Mesendoderm (in vitro differentiated cells): ENCODE measurements at regions not wholly inside any gene's neighbourhood (a gene's known extent, or its start where the extent isn't known, plus 50 kb on each side); places are given as distances from the start of the nearest gene placed in this dataset.

Experiments
- DNase-seq: peaks from one replicate; pipeline ENCODE4 v3.0.0; 2013
- H2AK5ac ChIP-seq: 2 replicates; pipeline ENCODE4 v1.6.1; 2013; ENCODE audit warnings: low read length, inconsistent platforms
- H2BK120ac ChIP-seq: 2 replicates; pipeline ENCODE4 v1.6.1; 2013; ENCODE audit warnings: low read depth, mild to moderate bottlenecking, low read length, moderate library complexity, mixed read lengths
- H2BK15ac ChIP-seq: replicated peaks from 2 replicates; pipeline ENCODE4 v1.6.1; 2013; ENCODE audit warnings: low read depth, mild to moderate bottlenecking, moderate library complexity
- H2BK5ac ChIP-seq: 2 replicates; pipeline ENCODE4 v1.6.1; 2013; ENCODE audit warnings: low read length, inconsistent platforms
- H3K18ac ChIP-seq: 2 replicates; pipeline ENCODE4 v1.6.1; 2013; ENCODE audit warnings: mild to moderate bottlenecking, low read length, mixed read lengths
- H3K23ac ChIP-seq: one replicate; pipeline ENCODE4 v1.6.1; 2013; ENCODE audit warnings: low read length
- H3K27ac ChIP-seq: 2 replicates; pipeline ENCODE4 v1.5.1; 2013; ENCODE audit warnings: low read depth, mild to moderate bottlenecking, inconsistent platforms, low read length, moderate library complexity
- H3K27me3 ChIP-seq: 2 replicates; pipeline ENCODE4 v1.6.1; 2013; ENCODE audit warnings: low read length, control low read depth, mild to moderate bottlenecking, inconsistent platforms; ENCODE audit not compliant: insufficient read depth, poor library complexity
- H3K36me3 ChIP-seq: 2 replicates; pipeline ENCODE4 v1.6.1; 2013; ENCODE audit warnings: low read length, inconsistent platforms; ENCODE audit not compliant: control insufficient read depth, insufficient read depth
- H3K4ac ChIP-seq: one replicate; pipeline ENCODE4 v1.6.1; 2013; ENCODE audit warnings: low read depth, mild to moderate bottlenecking, low read length, moderate library complexity
- H3K4me1 ChIP-seq: 2 replicates; pipeline ENCODE4 v1.6.1; 2013; ENCODE audit warnings: low read depth, low read length, inconsistent platforms; ENCODE audit not compliant: control insufficient read depth
- H3K4me2 ChIP-seq: 2 replicates; pipeline ENCODE4 v1.6.1; 2013; ENCODE audit warnings: low read length
- H3K4me3 ChIP-seq: 2 replicates; pipeline ENCODE4 v1.5.1; 2013; ENCODE audit warnings: mild to moderate bottlenecking, low read length
- H3K56ac ChIP-seq: one replicate; pipeline ENCODE4 v1.6.1; 2013; ENCODE audit warnings: low read length
- H3K79me1 ChIP-seq: 2 replicates; pipeline ENCODE4 v1.6.1; 2013; ENCODE audit warnings: low read length, inconsistent platforms
- H3K79me2 ChIP-seq: 2 replicates; pipeline ENCODE4 v1.6.1; 2013; ENCODE audit warnings: mild to moderate bottlenecking, low read length; ENCODE audit not compliant: control insufficient read depth, insufficient read depth
- H3K9ac ChIP-seq: 2 replicates; pipeline ENCODE4 v1.6.1; 2013; ENCODE audit warnings: low read length, inconsistent platforms
- H4K5ac ChIP-seq: one replicate; pipeline ENCODE4 v1.6.1; 2013; ENCODE audit warnings: low read length
- H4K8ac ChIP-seq: one replicate; pipeline ENCODE4 v1.6.1; 2013; ENCODE audit warnings: low read depth, mild to moderate bottlenecking, control low read depth, low read length, moderate library complexity
- WGBS: extraction: QIAGEN DNeasy Blood & Tissue Kit; methylation state at CpG from one replicate; pipeline ENCODE4 v1.1.7; 2013; ENCODE audit warnings: low lambda C conversion rate, missing lambda C conversion rate; ENCODE audit not compliant: insufficient coverage; ENCODE audit errors: extremely low coverage; 5-methylcytosine and 5-hydroxymethylcytosine counted together

DNA sequence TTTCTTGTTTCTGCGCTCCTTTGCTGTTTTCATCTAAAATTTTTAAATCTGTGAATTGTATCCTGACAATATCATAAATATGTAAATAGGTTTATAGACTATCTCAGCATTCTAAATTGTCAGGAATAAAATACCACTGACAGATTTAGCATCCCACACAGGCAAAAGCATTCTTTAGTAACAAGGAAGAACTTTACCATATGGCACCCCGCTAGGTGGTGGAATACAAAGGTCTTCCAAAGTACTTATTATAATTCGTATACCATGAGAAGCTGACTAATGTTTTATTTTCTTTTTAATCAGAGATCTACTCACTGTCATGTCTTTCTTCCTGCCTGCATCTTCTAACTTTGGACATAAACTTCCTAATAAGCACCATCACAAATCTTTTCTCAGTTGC, 328.8 kb upstream of the NOVA1 start:
- Histone ChIP-seq H3K79me1 (no peaks in the 10 kb centered on the region), H3K27ac (no peak overlapping the region), H3K79me2 (no peaks in the 10 kb centered on the region), H3K56ac (no peak overlapping the region), H3K18ac (no peak overlapping the region), H3K9ac (no peak overlapping the region), H3K36me3 (no peaks in the 10 kb centered on the region), H3K27me3 (no peaks in the 10 kb centered on the region), H4K5ac (no peak overlapping the region), H3K4ac (no peak overlapping the region), H3K23ac (no peak overlapping the region), H2BK5ac (no peak overlapping the region), H2AK5ac (no peak overlapping the region), H3K4me3 (no peak overlapping the region), H3K4me2 (no peak overlapping the region), H3K4me1 (no peaks in the 10 kb centered on the region), H2BK15ac (no peak overlapping the region), H4K8ac (no peak overlapping the region), H2BK120ac (no peak overlapping the region)
- no CpG with 5 or more reads among the region's 3 CpGs for WGBS
- peak; percentile 9 for DNase-seq

GRCh38 chr14:26928019-26928418, 330.2 kb upstream of the NOVA1 start:
- H4K8ac ChIP-seq: no peak overlapping the region
- no peaks in the 10 kb centered on the region for H3K4me1 ChIP-seq
- H3K18ac ChIP-seq: no peak overlapping the region
- no peak overlapping the region for H3K9ac ChIP-seq
- no peak overlapping the region for H2BK15ac ChIP-seq
- H3K27me3 ChIP-seq: no peaks in the 10 kb centered on the region
- peak; percentile 11 for DNase-seq
- no peak overlapping the region for H3K56ac ChIP-seq
- H3K36me3 ChIP-seq: no peaks in the 10 kb centered on the region
- no CpG with 5 or more reads among the region's 2 CpGs for WGBS
- no peak overlapping the region for H3K4ac ChIP-seq
- no peak overlapping the region for H2BK120ac ChIP-seq
- no peak overlapping the region for H3K27ac ChIP-seq
- H2BK5ac ChIP-seq: no peak overlapping the region
- H3K79me1 ChIP-seq: no peaks in the 10 kb centered on the region
- no peaks in the 10 kb centered on the region for H3K79me2 ChIP-seq
- H3K23ac ChIP-seq: no peak overlapping the region
- H4K5ac ChIP-seq: no peak overlapping the region
- no peak overlapping the region for H3K4me3 ChIP-seq
- no peak overlapping the region for H3K4me2 ChIP-seq
- H2AK5ac ChIP-seq: no peak overlapping the region

GRCh38 chr14:26929361-26929760, 331.5 kb upstream of the NOVA1 start:
- Histone ChIP-seq H2AK5ac (no peak overlapping the region), H3K36me3 (no peaks in the 10 kb centered on the region), H3K27me3 (no peaks in the 10 kb centered on the region), H3K4me1 (no peaks in the 10 kb centered on the region), H3K79me1 (no peaks in the 10 kb centered on the region), H3K4ac (no peak overlapping the region), H3K79me2 (no peaks in the 10 kb centered on the region), H2BK15ac (no peak overlapping the region), H3K4me3 (no peak overlapping the region), H3K9ac (no peak overlapping the region), H2BK120ac (no peak overlapping the region), H4K8ac (no peak overlapping the region), H2BK5ac (no peak overlapping the region), H3K23ac (no peak overlapping the region), H3K27ac (no peak overlapping the region), H4K5ac (no peak overlapping the region), H3K56ac (no peak overlapping the region), H3K4me2 (no peak overlapping the region), H3K18ac (no peak overlapping the region)
- DNase-seq: no peak
- WGBS: no CpG with 5 or more reads among the region's 3 CpGs

GRCh38 chr14:26930576-26930975, 332.7 kb upstream of the NOVA1 start:
- no peaks in the 10 kb centered on the region for H3K27me3 ChIP-seq
- H4K5ac ChIP-seq: no peak overlapping the region
- no peak overlapping the region for H3K27ac ChIP-seq
- H3K4me2 ChIP-seq: no peak overlapping the region
- no CpG with 5 or more reads among the region's 2 CpGs for WGBS
- H2BK120ac ChIP-seq: no peak overlapping the region
- H4K8ac ChIP-seq: no peak overlapping the region
- no peak overlapping the region for H3K23ac ChIP-seq
- H3K79me1 ChIP-seq: no peaks in the 10 kb centered on the region
- no peak overlapping the region for H3K4ac ChIP-seq
- no peak overlapping the region for H3K56ac ChIP-seq
- no peak overlapping the region for H3K4me3 ChIP-seq
- no peak overlapping the region for H2BK5ac ChIP-seq
- H2AK5ac ChIP-seq: no peak overlapping the region
- no peaks in the 10 kb centered on the region for H3K4me1 ChIP-seq
- no peak overlapping the region for H3K9ac ChIP-seq
- no peak overlapping the region for H2BK15ac ChIP-seq
- no peak for DNase-seq
- no peak overlapping the region for H3K18ac ChIP-seq
- H3K36me3 ChIP-seq: no peaks in the 10 kb centered on the region
- H3K79me2 ChIP-seq: no peaks in the 10 kb centered on the region

- no peak for DNase-seq
- Histone ChIP-seq H3K4ac (no peak overlapping the region), H3K4me1 (no peaks in the 10 kb centered on the region), H3K79me1 (no peaks in the 10 kb centered on the region), H3K56ac (no peak overlapping the region), H3K36me3 (no peaks in the 10 kb centered on the region), H3K18ac (no peak overlapping the region), H2BK120ac (no peak overlapping the region), H2AK5ac (no peak overlapping the region), H3K27me3 (no peaks in the 10 kb centered on the region), H3K23ac (no peak overlapping the region), H3K79me2 (no peaks in the 10 kb centered on the region), H3K4me2 (no peak overlapping the region), H4K8ac (no peak overlapping the region), H3K4me3 (no peak overlapping the region), H2BK5ac (no peak overlapping the region), H4K5ac (no peak overlapping the region), H3K9ac (no peak overlapping the region), H2BK15ac (no peak overlapping the region), H3K27ac (no peak overlapping the region)
- whole genome bisulfite sequencing: no CpG with 5 or more reads among the region's 4 CpGs
Observed at GRCh38 chr14:26932606-26933005, 334.8 kb upstream of the NOVA1 start.

- no peak overlapping the region for H2AK5ac ChIP-seq
- no peaks in the 10 kb centered on the region for H3K4me1 ChIP-seq
- no peak for DNase-seq
- H2BK120ac ChIP-seq: no peak overlapping the region
- H3K4ac ChIP-seq: no peak overlapping the region
- H3K4me3 ChIP-seq: no peak overlapping the region
- H3K27me3 ChIP-seq: no peaks in the 10 kb centered on the region
- H3K18ac ChIP-seq: no peak overlapping the region
- no peak overlapping the region for H4K5ac ChIP-seq
- H3K36me3 ChIP-seq: no peaks in the 10 kb centered on the region
- H3K56ac ChIP-seq: no peak overlapping the region
- WGBS: 100% methylated on average over 1 of the region's 4 CpGs
- no peak overlapping the region for H2BK5ac ChIP-seq
- H4K8ac ChIP-seq: no peak overlapping the region
- no peak overlapping the region for H3K4me2 ChIP-seq
- H3K79me1 ChIP-seq: no peaks in the 10 kb centered on the region
- H3K9ac ChIP-seq: no peak overlapping the region
- H3K23ac ChIP-seq: no peak overlapping the region
- H3K79me2 ChIP-seq: no peaks in the 10 kb centered on the region
- H3K27ac ChIP-seq: no peak overlapping the region
- H2BK15ac ChIP-seq: no peak overlapping the region
Observed at GRCh38 chr14:26933431-26933830, 335.6 kb upstream of the NOVA1 start.
